OCI-LY7 (cell line): ENCODE measurements at regions not wholly inside any gene's neighbourhood (a gene's known extent, or its start where the extent isn't known, plus 50 kb on each side); places are given as distances from the start of the nearest gene placed in this dataset.

Experiments used
- CTCF ChIP-seq: fragments of 200-600 bp; sonication (generic); conservative IDR thresholded peaks from 2 replicates; pipeline ENCODE4 v1.5.1; 2014; ENCODE audit warnings: mild to moderate bottlenecking, antibody characterized with exemption, low read length, moderate library complexity, mixed read lengths
- EZH2phosphoT487 ChIP-seq: fragments of 200-600 bp; sonication (generic); IDR thresholded peaks from 2 replicates; pipeline ENCODE4 v1.6.1; 2018; ENCODE audit warnings: low read depth, borderline replicate concordance, mild to moderate bottlenecking, mixed run types, antibody characterized with exemption, low read length, moderate library complexity, mixed read lengths

- TF ChIP-seq EZH2phosphoT487: no peak
- TF ChIP-seq CTCF: no peak
Observed at GRCh38 chr13:53890696-53891095, 862.1 kb downstream of the OLFM4 start.
